Left kidney (tissue), 1 donor: ENCODE measurements at regions not wholly inside any gene's neighbourhood (a gene's known extent, or its start where the extent isn't known, plus 50 kb on each side); places are given as distances from the start of the nearest gene placed in this dataset.
"Not testable (repeated sequence)": the region's sequence is repeated elsewhere in the genome, so short reads cannot be mapped to it uniquely, and the experiment has no call there.

Source experiments
- DNase-seq: peaks from one replicate; pipeline ENCODE4 v3.0.0-alpha.2; 2013

DNA sequence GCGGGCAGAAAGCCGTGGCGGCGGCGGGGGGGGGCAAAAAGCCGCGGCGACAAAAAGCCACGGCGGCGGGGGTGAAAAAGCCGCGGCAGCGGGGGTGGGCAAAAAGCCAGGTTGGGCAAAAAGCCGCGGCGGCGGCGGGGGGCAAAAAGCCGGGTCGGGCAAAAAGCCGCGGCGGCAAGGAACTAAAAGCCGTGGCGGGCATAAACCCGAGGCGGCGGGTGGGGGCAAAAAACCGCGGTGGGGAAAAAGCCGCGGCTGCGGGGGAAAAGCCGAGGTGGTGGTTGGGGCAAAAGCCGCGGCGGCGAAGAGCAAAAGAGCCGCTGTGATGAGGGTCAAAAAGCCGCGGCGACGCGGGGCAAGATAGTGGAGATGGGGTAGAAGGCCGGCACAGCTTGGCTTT, 1834.2 kb downstream of the FOXD4L5 start:
- not testable (repeated sequence) for DNase-seq

DNA sequence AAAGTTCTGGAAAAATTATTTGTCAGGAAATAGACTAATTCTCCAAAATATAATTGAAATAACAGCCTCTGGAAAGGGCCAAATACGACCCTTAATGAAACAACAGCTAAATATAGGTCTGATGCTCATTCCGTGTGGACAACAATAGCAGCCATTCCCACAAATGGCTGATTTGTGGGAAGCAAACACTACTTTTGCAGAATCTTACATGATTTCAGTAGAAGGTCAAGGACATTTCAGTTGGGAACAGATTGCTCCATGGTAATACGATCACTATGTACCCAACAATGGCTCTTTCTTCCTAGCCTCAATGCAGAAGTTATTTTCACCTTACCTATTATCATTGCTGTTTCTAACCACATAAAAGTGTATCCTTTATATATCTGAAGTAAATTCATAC, 1859.9 kb downstream of the FOXD4L5 start:
- DNase-seq: not testable (repeated sequence)

DNA sequence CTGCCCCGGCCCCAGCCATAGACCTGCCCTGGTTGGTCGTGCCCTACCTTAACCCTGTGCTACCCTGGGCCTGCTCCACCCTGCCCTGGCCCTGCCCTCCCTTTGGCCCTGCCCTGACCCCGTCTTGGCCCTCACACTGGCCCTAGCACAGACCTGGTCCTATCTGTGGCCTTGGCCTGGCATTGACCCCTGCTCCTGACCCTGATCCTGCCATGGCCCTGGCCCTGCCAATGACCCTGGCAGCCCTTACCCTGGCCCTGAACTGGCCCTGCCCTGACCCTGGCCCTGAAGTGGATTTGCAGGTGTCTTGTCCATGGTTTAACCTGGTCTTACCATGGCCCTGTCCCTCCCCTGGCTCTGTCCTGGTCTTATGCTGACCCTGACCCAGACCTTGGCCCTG, 1894.1 kb downstream of the FOXD4L5 start:
- DNase-seq: not testable (repeated sequence)

- DNase-seq: not testable (repeated sequence)
Observed at GRCh38 chr9:63385479-63385878, 1899.5 kb downstream of the FOXD4L5 start.

GRCh38 chr9:63379864-63380263, 1905.1 kb downstream of the FOXD4L5 start:
- not testable (repeated sequence) for DNase-seq

- not testable (repeated sequence) for DNase-seq
Observed at GRCh38 chr9:63354219-63354618, 1930.8 kb downstream of the FOXD4L5 start.

DNA sequence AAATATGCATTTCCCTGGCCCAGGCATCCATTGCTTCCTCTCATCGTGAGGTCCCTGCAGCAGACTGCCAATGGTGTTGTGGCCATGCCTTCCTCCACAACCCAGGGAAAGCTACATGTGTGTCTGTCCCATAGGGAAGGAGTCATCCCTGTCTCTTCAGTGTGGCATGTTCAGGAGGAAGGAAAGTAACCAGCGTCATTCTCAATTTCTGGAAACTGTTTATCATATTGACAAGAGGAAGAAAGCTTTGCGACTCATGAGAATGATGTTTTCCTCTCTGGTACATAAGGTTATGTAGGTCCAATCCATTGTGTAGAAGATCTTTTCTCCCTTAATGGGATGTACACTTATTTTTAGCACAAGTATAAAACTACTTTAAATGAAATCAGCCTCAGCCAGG, 1937.7 kb downstream of the FOXD4L5 start:
- DNase-seq: not testable (repeated sequence)

- DNase-seq: peak; percentile 64
Observed at GRCh38 chr9:63346310-63347048, 1938.5 kb downstream of the FOXD4L5 start.

GRCh38 chr9:63344408-63344807, 1940.6 kb downstream of the FOXD4L5 start:
- not testable (repeated sequence) for DNase-seq

- not testable (repeated sequence) for DNase-seq
Observed at GRCh38 chr9:63342528-63342927, 1942.5 kb downstream of the FOXD4L5 start.

- not testable (repeated sequence) for DNase-seq
Observed at GRCh38 chr9:63337899-63338604, 1947.0 kb downstream of the FOXD4L5 start.

DNA sequence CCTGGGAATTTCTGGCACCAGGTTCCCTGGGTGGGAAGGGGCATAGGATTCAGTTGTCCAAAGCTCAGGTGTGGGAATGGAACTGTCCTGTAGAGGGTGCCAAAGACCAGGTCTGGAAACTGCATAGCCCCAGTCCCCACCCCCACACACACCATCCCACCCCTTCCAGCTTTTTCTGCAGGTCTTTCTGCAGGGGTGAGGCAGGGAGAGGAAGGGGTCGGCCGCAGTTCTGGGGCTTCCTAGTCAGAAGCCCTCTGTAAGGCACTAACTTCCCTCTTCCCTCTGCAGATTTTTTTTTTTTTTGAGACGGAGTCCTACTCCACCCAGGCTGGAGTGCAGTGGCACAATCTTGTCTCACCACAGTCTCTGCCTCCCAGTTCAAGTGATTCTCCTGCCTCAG, 1949.7 kb downstream of the FOXD4L5 start:
- not testable (repeated sequence) for DNase-seq

- DNase-seq: not testable (repeated sequence)
Observed at GRCh38 chr9:63334187-63334586, 1950.8 kb downstream of the FOXD4L5 start.

DNA sequence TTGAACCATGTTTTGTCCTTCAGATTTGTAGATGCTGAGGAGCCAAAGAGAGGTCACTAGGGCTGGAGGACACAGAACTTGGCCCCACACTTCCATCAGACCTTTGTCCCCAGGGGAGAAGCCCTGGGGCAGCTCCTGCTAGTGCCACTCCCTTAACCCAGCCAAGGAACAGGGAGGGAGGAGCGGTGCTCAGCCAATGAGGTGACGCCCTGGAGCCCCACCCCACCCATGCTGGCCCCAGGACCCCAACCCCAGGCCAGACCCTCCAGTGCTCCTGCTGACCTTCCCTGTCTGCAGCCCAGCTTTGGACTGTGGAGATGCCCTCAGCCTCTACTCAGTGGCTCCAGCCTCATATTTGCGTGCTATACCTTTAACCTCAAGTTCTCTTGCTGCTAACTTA, 1951.9 kb downstream of the FOXD4L5 start:
- not testable (repeated sequence) for DNase-seq

- DNase-seq: not testable (repeated sequence)
Observed at GRCh38 chr9:63328313-63328712, 1956.7 kb downstream of the FOXD4L5 start.

DNA sequence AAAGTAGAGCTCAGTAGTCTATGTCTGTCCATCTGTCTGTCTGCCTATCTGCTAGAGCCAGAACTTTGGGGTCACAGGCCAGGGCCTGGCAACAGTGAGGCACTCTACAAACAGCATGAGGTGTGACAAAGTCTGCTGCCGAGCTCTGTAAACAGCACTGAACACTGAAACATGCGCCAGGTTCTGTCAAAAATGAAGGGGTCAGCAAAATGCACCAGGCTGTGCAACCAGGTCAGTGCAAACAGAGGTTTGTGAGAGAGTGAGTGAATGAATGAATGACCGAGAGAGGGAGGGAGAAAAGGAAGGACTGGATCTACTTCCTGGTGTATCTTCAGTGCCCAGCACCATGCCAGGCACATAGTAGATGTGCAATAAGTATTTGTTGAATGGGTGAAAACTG, 1957.8 kb downstream of the FOXD4L5 start:
- not testable (repeated sequence) for DNase-seq

- not testable (repeated sequence) for DNase-seq
Observed at GRCh38 chr9:63326665-63327064, 1958.3 kb downstream of the FOXD4L5 start.

DNA sequence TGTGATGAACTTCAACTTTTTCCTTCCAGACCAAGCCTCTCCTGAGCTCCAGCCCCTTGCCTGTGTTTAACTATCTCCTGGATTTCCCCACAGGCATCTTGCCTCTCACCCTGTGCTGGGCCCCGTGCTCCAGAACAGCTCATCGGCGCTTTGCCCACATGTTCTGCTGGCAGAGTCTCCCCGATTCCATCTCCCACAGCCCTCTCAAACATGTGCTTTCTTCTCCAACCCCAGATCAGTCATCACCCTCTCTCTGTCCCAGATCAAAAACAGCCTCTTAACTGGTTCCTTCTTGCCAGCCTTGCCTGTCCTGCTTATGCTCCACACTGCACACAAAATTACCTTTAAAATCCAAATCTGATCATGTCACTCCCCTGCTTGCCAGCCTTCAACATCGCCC, 1959.3 kb downstream of the FOXD4L5 start:
- DNase-seq: not testable (repeated sequence)

GRCh38 chr9:63318093-63318492, 1966.9 kb downstream of the FOXD4L5 start:
- not testable (repeated sequence) for DNase-seq

DNA sequence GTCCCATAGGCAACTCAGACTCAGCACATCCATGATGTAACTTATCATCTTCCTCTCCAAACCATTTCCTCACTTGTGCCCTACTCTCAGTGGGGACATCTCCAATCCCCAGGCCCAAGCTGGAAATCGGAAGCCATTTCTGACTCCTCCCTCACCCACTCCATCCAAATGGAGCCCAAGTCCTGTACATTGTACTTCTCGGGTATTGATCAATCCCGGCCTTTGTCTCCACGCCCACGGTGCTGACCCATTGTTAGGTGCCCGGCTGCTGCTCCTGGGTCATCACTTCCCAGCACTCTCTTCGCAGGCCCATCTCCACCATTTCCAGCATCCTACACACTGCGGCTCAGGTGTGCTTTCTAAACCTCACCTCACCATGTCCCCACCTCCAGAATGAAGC, 1969.6 kb downstream of the FOXD4L5 start:
- DNase-seq: not testable (repeated sequence)

DNA sequence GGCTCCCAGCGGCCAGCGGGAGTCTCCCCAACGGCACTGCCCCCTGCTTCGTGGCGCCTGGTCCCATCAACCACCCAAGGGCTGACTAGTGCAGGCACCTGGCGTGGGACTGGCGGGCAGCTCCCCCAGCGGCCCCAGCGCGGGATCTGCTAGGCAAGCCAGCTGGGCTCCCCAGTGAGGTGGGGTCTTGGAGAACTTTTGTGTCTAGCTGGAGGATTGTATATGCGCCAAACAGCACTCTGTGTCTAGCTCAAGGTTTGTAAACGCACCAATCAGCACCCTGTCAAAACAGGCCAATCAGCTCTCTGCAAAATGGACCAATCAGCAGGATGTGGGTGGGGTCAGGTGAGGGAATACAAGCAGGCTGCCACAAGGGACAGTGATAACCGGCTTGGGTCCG, 1988.2 kb downstream of the FOXD4L5 start:
- not testable (repeated sequence) for DNase-seq

DNA sequence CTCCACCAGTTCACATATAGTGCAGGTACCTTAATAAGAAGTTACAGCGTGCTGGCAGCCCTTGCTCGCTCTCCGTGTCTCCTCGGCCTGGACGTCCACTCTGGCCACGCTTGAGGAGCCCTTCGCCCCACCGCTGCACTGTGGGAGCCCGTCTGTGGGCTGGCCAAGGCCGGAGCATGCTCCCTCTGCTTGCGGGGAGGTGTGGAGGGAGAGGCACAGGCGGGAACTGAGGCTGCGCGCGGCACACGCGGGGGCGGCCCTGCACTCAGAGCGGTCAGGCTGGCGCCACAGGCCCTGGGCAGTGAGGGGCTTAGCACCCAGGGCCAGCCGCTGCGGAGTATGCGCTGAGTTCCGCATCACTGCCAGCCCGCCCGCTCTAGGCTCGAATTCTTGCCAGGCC, 1988.6 kb downstream of the FOXD4L5 start:
- not testable (repeated sequence) for DNase-seq

DNA sequence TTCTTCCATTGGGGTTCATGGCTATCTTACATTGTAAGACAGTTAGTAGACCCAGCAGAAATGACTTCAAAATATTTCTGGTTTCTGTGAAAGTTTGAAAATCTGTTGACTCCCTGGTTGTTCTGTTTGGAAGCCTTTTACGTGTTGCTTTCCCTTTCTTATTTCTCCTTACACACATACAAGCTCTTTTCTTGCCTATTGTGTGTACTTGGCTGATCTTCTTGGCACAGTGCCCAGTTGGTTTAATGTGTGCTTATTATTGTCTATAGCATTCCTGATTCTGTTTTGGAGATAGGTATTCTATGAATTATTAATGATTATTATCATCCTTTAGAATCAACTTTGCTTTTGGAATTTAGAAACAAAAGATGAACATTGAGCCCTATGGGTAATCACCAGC, 1995.0 kb downstream of the FOXD4L5 start:
- peak; percentile 2 for DNase-seq
